ENCODE measurements at regions not wholly inside any gene's neighbourhood (a gene's known extent, or its start where the extent isn't known, plus 50 kb on each side); places are given as distances from the start of the nearest gene placed in this dataset.
A peak's percentile ranks its signal among the peaks of the same experiment; 100 is the strongest.

- DNase-seq (ENCODE audit: low read depth) = peak; percentile 0
- TF ChIP-seq CTCF (conservative IDR thresholded peaks at IDR 0.05; ENCODE audit: low read depth, low read length) = no peak
- H3K4me3 ChIP-seq (ENCODE audit: low read depth, low read length) = no peak overlapping the region
Observed at GRCh38 chr3:18808429-18808828, 339.9 kb upstream of the KCNH8 start.

DNA sequence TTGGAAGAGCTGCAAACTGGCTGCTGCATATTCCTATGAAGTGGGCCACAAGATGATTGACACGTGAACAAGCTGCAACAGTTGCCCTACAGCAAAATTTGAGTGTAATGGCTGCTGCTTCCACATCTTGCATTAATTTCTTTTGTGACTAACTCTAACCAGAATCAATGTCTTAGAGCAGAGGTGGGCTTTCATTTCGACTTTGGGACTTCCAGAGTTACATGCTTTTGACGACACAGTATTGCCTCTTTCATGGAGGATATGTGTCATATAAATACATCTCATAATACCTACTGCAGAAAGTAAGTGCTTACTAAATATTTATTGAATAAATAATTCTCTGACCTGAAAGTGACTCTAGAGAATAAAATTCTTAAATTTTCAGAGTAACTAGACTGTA, 340.7 kb upstream of the KCNH8 start:
- DNase-seq (ENCODE audit: low read depth) = no peak
- TF ChIP-seq CTCF (conservative IDR thresholded peaks at IDR 0.05; ENCODE audit: low read depth, low read length) = no peak
- no peak overlapping the region for H3K4me3 ChIP-seq (ENCODE audit: low read depth, low read length)

DNA sequence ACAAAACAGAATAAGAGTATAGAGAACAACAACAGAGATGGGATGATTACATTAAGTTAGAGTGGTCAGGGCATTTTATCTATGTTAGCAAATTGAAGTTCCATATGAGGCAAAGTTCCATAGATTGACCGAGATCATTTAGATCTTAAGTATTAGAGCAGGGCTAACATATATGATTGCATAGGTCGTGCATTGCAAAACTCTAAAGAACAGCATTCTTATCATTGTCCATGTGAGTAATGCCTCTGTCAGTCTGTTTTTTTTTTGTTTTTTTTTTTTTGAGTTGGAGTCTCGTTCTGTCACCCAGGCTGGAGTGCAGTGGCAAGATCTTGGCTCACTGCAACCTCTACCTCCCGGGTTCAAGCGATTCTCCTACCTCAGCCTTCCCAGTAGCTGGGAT, 341.7 kb upstream of the KCNH8 start:
- TF ChIP-seq CTCF (conservative IDR thresholded peaks at IDR 0.05; ENCODE audit: low read depth, low read length) = no peak
- DNase-seq (ENCODE audit: low read depth) = no peak
- H3K4me3 ChIP-seq (ENCODE audit: low read depth, low read length) = no peak overlapping the region

GRCh38 chr3:18797378-18797777, 350.9 kb upstream of the KCNH8 start:
- no peak overlapping the region for H3K4me3 ChIP-seq (ENCODE audit: low read depth, low read length)
- TF ChIP-seq CTCF (conservative IDR thresholded peaks at IDR 0.05; ENCODE audit: low read depth, low read length) = no peak
- DNase-seq (ENCODE audit: low read depth) = no peak

DNA sequence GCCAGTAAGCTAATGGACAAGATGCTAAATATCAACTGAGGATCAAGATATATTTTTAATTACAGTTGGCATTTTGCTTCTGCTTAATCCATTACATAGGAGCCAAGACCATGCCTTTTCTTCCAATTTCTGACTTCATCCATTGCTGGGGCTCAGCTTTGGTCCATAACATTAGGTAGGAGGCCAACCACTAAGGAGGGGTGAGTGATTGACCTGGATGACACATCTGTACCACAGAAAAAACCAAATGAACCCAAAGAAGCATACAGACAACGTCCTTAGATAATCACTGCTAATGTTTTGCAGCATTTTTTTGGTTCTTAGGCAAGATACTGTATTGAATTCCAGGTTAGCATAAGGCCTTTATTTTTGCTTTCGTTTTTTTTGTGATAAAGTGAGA, 353.2 kb upstream of the KCNH8 start:
- DNase-seq (ENCODE audit: low read depth) = no peak
- TF ChIP-seq CTCF (conservative IDR thresholded peaks at IDR 0.05; ENCODE audit: low read depth, low read length) = no peak
- H3K4me3 ChIP-seq (ENCODE audit: low read depth, low read length) = no peak overlapping the region

GRCh38 chr3:18791752-18792151, 356.6 kb upstream of the KCNH8 start:
- no peak overlapping the region for H3K4me3 ChIP-seq (ENCODE audit: low read depth, low read length)
- DNase-seq (ENCODE audit: low read depth) = no peak
- TF ChIP-seq CTCF (conservative IDR thresholded peaks at IDR 0.05; ENCODE audit: low read depth, low read length) = no peak

- no peak for TF ChIP-seq CTCF (conservative IDR thresholded peaks at IDR 0.05; ENCODE audit: low read depth, low read length)
- H3K4me3 ChIP-seq (ENCODE audit: low read depth, low read length) = no peak overlapping the region
- DNase-seq (ENCODE audit: low read depth) = no peak
Observed at GRCh38 chr3:18791182-18791581, 357.1 kb upstream of the KCNH8 start.

Data from choroid plexus epithelial cell (primary cell).